HG02678 (cell line): ENCODE measurements at regions not wholly inside any gene's neighbourhood (a gene's known extent, or its start where the extent isn't known, plus 50 kb on each side); places are given as distances from the start of the nearest gene placed in this dataset.
"Not testable (repeated sequence)": the region's sequence is repeated elsewhere in the genome, so short reads cannot be mapped to it uniquely, and the experiment has no call there.

Experiments
- ATAC-seq: cut with Tn5 transposase; IDR thresholded peaks from one replicate; pipeline ENCODE4 v1.9.1; 2021; ENCODE audit warnings: mild to moderate bottlenecking, moderate library complexity; ENCODE audit not compliant: unreplicated experiment

DNA sequence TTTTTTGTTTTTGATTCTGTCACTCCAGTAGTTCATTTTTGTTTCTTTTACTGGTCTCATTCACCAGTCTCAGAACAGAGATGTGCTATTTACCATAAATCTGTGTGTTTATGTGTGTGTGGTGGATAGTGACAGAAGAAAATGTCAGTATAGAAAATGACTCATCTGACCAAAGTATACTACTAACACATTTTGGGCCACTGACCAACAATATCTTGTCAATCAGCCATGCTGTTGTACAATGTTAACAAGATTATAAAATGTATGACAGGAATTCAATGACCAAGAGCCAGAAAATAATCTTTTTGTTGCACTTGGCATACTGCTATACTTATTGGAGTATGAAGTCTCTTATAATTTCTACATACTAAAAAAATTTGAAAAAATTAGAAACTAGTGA, 1081.4 kb upstream of the NRXN1 start:
- ATAC-seq: no peak

DNA sequence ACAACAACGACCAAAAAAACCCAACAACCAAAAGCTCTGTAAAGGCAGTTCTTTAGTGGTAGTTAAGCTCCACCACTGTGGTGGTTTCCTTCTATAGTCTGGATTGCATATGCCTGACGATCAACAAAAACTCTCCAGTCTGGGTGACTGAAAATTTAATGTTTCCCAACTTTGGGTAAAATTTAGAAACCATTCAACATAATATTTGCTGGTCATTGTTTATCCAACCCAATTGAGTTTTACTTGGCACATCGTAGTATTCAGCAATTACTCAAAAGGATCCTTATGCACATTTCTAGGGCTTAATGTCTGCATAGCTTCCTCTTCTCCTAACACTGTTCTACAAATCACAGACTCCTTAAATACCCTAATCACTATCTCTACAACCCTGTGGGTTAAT, 1080.2 kb upstream of the NRXN1 start:
- no peak for ATAC-seq

DNA sequence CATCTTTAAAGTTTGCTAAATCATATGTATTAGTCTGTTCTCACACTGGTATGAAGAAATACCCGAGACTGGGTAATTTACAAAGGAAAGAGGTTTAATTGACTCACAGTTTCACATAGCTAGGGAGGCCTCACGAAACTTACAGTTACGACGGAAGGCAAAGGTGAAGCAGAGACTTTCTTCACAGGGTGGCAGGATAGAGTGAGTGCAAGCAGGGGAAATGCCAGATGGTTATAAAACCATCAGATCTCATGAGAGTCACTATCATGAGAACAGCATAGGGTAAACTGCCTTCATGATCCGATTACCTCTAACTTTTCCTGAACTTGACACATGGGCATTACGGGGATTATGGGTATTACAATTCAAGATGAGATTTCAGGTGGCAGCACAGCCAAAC, 1075.2 kb upstream of the NRXN1 start:
- ATAC-seq: no peak

DNA sequence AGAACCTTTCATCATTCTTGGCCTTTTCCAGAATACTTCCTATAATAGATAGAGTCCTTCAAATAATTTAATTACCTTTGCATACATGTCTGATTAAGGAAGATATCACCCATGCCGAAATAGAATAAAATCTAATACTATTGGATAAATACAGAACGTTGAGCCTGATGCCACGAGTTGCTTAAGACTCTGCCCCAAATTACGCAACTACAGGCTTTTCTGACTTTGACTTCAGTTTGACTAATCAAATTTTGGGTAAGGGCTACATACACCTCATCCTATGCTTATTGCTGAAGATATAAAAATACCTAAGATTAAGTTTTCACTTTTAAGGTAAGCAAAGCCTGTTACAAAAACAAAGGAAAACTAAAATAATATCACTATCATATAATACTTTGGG, 1065.1 kb upstream of the NRXN1 start:
- ATAC-seq: no peak

DNA sequence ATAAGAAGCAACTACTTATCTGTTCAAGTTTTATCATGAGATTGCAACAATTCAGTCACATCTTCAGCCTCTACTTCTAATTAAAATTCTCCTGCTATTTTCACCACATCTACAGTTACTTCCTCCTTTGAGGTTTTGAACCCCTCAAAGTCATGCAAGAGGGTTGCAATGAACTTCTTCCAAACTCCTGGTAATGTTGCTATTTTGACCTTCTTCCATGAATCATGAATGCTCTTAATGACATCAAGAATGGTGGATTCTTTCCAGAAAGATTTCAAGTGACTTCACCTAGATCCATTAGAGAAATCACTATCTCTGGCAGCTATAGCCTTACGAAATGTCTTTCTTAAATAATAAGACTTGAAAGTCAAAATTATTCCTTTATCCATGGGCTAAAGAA, 1052.8 kb upstream of the NRXN1 start:
- ATAC-seq: no peak

DNA sequence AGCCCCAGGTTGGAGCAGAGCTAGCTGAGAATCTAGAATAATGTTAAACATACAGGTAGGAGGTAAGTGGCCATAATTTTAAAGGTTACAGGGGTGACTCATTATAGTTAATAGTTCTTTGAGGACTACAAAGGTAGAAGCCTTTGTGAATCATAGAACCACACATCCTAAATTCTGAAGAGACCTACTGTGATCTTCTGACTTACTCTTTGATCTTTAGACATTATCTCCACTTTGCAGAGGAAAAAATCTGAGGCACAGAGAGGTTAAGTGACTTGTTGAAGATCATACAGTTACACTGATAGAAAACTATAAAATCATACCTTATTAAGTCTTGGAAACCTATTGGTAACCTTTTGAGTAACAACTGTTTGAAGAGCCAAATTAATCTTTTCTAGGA, 1051.3 kb upstream of the NRXN1 start:
- no peak for ATAC-seq

DNA sequence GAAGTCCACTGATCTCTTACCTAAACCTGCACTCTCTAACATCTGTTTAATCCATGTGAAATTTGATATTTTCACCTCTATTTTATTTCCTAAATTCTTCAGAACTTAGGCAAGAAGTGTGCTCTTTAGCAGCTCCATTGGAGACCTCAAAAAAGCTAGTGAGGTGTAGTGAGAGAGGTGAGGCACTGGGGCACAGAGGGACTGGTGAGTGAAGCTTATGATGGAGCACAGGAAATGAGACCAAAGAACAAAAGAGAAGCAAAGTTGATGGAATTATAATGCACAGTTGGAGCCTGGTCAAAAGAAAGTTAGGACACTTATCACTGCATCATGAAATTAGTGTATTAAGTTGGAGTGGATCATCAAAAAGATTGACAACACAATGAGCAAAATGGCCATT, 1050.7 kb upstream of the NRXN1 start:
- no peak for ATAC-seq

DNA sequence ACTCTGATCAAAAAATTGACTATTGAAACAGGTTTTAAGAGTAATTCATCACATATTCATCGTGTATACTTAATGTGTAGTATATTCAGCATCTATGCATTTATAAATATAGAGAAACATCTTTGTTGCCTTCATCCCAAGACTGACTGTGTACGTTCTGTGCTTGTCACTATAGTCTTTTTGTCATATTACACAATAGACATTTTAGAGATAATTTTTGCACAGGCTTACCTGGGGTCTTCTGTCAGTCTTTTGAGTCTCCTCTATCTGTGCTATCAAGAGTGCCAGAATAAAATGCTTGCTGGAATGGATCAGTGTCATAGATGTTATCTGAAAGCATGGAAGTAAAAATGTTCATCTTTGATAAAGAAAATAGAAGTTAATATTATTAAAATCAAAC, 1047.7 kb upstream of the NRXN1 start:
- no peak for ATAC-seq

DNA sequence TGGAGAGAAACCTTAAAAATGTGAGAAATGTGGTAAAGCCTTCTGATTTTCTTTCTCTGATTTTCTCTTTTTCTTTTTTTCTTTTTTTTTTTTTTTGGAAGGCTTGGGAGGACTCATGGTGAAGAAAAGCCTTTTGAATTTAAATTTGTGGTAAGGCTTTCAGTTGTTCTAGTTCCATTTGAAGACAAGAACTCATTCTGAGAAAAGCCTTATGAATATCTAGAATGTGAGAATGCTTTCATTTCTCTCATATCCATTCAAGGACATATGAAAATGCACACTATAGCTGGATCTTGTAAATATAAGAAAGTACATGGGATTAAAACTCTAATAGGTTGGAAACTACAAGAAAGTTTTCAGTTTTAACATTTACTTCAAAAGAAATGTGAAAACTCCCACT, 1045.2 kb upstream of the NRXN1 start:
- ATAC-seq: no peak

DNA sequence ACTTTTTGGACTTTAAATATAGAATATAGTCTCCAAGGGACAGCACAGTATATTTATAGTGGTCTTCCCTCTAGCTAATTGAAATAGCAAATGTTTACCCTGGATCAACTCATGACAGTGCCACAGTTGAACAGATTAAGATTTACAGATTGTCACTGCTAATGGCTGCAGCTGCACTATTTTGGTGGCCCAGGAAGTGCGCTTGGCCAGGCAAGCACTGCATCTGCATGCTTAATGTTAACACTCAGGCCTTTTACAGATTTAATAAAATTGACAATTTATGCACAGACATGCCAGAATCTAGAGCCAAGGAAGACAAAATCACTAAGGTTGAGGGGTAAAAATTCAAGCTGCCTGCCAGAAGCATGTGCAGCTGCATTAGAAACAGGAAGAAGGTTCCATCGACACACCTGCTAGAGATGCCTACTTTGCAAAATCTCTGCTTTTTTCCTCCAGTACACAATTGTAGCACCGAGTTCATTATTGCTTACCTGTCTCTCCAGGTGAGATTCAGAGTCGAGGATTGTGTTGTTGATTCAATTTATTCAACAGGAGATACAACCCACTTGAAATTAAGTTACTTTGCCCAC, 1042.3 kb upstream of the NRXN1 start:
- no peak for ATAC-seq

DNA sequence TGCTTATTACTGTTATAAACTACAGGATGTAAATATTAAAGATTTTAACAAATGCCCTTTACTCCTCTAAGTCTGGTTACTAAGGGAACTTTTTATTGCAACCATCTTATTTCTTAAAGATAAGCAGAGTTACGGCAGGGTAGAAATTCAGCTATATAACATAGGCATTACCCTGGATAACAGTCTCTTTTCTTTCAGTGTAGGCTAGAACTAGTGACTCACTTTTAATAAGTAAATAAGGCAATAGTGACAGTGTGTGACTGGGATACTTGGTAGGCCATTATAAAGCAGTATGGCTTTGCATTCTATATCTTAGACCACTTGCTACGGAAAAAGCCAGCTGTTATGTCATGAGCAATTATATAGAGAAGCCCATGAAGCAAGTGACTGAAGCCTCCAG, 1041.0 kb upstream of the NRXN1 start:
- ATAC-seq: no peak

DNA sequence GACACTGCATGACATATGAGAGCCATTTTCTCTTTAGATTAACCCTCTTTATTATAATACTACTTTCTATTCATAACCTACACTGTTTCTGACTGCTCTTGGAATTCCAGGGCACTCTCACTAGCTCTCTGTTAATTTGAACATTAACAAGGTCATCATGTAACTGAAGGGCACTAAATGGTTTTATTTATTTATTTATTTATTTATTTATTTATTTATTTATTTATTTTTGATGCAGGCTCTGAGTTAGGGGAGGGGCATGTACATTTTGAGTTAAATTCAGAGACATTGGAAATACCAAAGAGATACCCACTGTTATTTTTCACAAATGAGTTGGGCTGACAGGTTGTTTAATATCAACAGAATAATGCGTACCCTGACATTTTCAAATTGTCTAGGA, 1038.7 kb upstream of the NRXN1 start:
- no peak for ATAC-seq

DNA sequence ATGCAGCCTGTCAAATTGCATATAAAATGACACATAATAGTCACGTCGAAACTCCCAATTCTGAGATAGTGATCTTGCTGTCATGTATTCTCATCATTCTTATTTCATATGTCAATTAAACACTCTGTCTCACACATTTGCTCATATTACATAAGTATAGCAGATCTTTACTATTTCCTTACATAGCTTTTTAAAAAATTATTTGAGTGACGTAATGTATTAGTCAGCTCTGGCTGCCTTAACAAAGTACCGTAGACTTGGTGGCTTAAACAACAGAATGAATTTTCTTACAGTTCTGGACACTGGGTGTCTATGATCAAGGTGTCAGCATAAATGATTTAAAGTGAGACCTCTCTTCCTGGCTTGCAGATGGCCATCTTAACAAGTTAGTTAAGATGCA, 1032.3 kb upstream of the NRXN1 start:
- no peak for ATAC-seq

DNA sequence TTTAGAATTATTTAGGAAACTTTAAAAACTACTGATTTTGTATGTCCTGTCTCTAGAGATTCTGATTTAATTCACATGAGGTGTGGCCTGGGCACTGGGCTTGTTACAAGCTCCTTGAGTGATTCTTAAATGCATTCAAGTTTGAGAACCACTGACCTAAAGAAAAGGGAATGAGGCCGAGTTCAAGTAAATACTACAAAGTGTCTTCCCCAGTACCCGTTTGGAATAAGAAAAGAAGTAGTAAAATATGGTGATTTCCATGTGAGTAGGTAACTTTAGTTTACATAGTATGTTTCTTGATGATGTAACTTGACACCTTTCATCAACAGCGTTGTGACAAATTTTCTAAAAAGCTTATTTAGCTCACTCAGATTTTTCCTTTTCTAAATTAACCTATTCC, 1022.9 kb upstream of the NRXN1 start:
- no peak for ATAC-seq

DNA sequence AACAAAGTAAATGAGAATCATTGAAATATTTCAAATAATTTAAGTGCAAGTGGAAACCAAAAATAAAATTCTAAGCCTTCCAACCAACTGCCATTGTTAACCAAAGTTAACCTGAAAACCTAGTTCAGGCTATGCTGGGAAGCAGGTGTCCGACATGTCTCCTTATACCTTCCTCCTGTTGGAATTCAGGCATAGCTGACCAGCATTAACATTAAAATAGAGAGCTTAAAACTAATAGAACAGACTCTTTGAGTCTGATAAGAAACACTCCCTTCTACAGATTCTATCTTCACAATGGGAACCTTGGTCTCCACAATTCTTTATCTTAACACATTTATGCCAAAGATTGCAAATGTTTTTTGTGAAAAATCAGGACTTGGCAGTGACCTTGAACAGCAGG, 1004.9 kb upstream of the NRXN1 start:
- no peak for ATAC-seq

DNA sequence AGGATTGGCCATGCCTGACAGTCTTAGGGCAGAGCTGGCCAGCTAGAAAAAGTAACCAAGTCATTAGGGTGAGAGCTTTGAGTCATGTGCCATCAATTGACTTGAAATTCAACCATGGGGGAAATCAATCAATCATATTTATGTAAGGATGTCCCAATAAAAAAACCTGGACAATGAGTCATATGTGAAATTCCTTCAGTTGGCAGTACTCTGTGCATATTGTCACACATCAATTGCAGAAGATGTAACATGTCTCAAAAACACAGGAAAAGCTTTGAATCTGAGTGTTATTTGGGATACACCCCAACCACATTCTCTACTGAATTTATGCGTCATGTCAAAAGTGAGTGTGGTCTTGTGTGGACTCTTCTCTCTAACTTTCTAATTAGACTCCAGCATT, 1004.1 kb upstream of the NRXN1 start:
- ATAC-seq: no peak

DNA sequence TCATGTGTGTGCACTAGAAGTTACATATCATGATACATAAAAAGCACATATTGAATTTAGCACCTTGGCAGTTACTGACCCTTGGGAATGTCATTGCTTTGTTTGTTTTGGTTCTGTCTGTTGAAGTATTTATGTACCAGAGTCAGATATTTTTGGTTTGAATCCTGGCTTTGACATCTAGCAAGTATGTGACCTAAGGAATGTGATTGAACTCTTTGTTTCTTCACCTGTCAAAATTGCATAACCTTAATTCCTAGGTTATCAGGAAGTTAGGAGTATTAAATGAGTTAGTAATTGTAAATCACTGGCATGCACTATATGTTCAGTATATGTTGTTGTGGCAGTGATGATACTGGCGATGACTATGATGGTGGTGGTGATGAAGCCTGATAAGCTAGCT, 1003.5 kb upstream of the NRXN1 start:
- ATAC-seq: no peak

DNA sequence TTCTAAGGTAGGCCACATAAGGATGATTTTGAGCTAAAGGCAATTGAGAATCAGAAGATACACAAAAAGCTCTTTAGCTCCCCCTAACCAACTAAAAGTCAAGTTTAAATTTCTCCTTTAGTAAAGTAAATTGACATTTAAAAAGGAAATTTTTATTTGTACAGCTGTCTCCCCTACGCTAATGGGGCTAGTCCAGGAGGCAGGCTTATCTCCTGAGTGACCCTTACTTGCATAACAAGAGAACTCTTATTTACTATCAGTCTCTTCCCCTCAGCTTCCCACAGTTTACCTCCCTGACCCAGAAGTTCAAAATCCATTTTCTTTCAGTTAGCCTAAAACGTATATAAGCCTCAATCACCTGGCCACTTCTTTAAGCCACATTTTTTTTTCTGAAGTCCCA, 1002.8 kb upstream of the NRXN1 start:
- no peak for ATAC-seq

DNA sequence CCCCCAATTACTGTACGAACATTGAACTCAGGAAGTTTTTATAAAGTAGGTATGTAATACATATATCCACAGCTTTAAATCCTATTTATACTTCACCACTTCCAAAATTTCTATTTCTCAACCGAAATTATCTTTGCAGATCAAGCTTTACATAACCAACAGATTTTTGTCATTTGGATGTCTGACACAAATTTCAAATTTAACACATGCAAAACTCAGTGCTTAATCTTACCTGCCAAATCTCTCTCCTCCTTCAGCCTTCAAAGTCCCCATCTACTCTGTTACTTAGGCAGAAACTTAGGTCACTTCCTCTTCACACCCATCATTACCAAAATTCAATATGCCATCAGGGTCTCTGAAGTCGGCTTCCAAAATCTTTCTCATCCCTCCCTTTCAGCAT, 990.1 kb upstream of the NRXN1 start:
- ATAC-seq: no peak

DNA sequence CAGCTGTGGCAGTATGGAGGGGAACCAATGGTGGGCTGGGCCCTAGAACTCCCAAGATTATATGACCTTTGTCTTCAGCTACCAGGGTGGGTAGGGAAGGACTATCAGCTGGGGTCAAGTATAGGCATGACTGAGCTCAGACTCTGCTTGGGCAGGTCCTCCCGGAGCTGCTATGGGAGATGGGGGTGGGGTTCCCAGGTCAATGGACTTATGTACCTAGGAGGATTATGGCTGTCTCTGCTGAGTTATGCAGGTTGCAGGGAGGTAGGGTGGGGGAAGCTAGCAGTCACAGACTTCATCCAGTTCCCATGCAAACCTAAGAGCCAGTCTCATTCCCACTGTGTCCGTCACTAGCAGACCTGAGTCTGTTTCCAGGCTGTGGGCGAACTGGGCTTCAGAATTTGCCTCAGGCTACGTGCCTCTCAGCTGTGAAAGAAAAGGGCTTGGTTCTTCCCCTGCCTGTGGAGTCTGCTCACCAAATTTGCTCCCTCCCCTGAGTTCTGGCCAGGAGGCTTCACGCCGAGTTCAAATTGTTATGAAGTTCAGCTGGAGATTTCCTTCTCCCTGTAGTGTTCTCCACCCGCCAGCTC, 985.8 kb upstream of the NRXN1 start:
- ATAC-seq: no peak

DNA sequence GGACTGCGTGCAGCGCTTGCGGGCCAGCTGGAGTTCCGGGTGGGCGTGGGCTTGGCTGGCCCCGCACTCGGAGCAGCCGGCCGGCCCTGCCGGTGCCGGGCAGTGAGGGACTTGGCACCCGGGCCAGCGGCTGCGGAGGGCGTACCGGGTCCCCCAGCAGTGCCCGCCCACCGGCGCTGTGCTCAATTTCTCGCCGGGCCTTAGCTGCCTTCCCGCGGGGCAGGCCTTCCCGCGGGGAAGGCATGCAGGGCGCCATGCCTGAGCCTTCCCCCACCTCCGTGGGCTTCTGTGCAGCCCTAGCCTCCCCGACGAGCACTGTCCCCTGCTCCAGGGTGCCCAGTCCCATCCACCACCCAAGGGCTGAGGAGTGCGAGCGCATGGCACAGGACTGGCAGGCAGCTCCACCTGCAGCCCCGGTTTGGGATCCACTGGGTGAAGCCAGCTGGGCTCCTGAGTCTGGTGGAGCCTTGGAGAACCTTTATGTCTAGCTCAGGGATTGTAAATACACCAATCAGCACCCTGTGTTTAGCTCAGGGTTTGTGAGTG, 975.0 kb upstream of the NRXN1 start:
- ATAC-seq: not testable (repeated sequence)

DNA sequence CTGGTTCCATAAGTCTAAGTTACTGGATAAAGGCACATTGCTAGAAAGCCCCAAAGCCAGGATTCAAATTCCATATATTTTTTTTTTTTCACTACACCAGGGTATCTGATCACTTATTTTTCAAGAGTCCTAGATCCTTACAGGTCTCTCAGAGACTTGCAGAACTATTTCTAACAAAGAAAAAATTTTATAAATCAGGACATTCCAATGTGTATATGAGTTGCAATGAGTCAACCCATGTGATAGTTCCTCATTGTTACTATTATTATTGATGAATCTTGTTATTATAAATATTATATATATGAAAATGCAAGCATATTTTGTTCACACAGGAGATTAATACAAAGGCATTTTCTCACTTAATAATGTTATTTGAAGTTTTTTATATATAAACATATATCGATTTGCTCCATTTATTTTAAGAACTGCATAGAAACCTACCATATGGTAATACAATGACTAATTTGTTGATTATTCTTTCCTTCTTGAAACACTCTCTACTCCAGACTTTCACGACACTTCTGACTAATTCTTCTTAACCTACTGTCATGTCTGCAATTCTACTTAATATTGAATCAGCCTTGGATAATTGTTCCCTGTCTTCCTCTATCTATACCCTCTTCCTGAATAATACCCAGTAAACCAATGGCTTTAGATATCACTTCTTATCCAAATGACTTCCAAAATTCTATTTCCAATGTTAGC, 968.4 kb upstream of the NRXN1 start:
- no peak for ATAC-seq
